OCI-LY7 (cell line): ENCODE measurements at regions not wholly inside any gene's neighbourhood (a gene's known extent, or its start where the extent isn't known, plus 50 kb on each side); places are given as distances from the start of the nearest gene placed in this dataset.

Experiments
- BruUV-seq: library from RNA; stranded (reverse); fragments of 400-500 nt; replicated peaks from 2 replicates; lab custom pipeline; 2021; lab: Mats Ljungman, UMichigan
- CTCF ChIA-PET: fragments of 300-600 bp; sonication (Branson Sonifier 250); formaldehyde crosslinking; loops from one replicate; lab custom pipeline; 2022; ENCODE audit warnings: antibody characterized with exemption; ENCODE audit not compliant: unreplicated experiment; lab: Charles Lee
- POLR2A ChIA-PET: fragments of 300-600 bp; sonication (Branson Sonifier 250); formaldehyde crosslinking; loops from one replicate; lab custom pipeline; 2022; ENCODE audit warnings: antibody characterized with exemption; lab: Charles Lee
- DNase-seq: peaks from one replicate; pipeline ENCODE4 v3.0.0-alpha.2; 2015; ENCODE audit warnings: low spot score
- H2AFZ ChIP-seq: fragments of 200-600 bp; sonication (generic), shearing (Covaris generic); 2 replicates; pipeline ENCODE4 v1.6.1; 2014; ENCODE audit warnings: mild to moderate bottlenecking, antibody characterized with exemption, low read length, moderate library complexity
- H3K27ac ChIP-seq: fragments of 200-600 bp; sonication (generic); 2 replicates; pipeline ENCODE4 v1.5.1; 2014; ENCODE audit warnings: mixed run types, low read depth, mild to moderate bottlenecking, moderate library complexity, low read length, inconsistent platforms; ENCODE audit not compliant: poor library complexity, severe bottlenecking
- H3K36me3 ChIP-seq: fragments of 200-600 bp; sonication (generic); 2 replicates; pipeline ENCODE4 v1.6.1; 2014; ENCODE audit warnings: mild to moderate bottlenecking, antibody characterized with exemption, low read length, moderate library complexity, mixed read lengths; ENCODE audit not compliant: insufficient read depth
- H3K4me1 ChIP-seq: fragments of 200-600 bp; sonication (generic); 2 replicates; pipeline ENCODE4 v1.5.1; 2014; ENCODE audit warnings: mild to moderate bottlenecking, low read length; ENCODE audit not compliant: insufficient read depth, poor library complexity, severe bottlenecking
- H3K4me2 ChIP-seq: fragments of 200-600 bp; sonication (generic); 2 replicates; pipeline ENCODE4 v1.6.1; 2014; ENCODE audit warnings: mild to moderate bottlenecking, low read length
- H3K4me3 ChIP-seq: fragments of 200-600 bp; sonication (generic); 2 replicates; pipeline ENCODE4 v1.5.1; 2014; ENCODE audit warnings: mild to moderate bottlenecking, low read depth, low read length; ENCODE audit not compliant: poor library complexity, severe bottlenecking
- H3K79me2 ChIP-seq: fragments of 200-600 bp; sonication (generic); 2 replicates; pipeline ENCODE4 v1.6.1; 2016; ENCODE audit warnings: low read depth, mild to moderate bottlenecking, low read length, moderate library complexity, mixed read lengths; ENCODE audit not compliant: insufficient read depth
- H3K9me2 ChIP-seq: fragments of 200-600 bp; sonication (generic); 2 replicates; pipeline ENCODE4 v1.6.1; 2016; ENCODE audit warnings: mild to moderate bottlenecking, low read length, mixed read lengths; ENCODE audit not compliant: insufficient read depth
- H3K9me3 ChIP-seq: fragments of 200-600 bp; sonication (generic); 2 replicates; pipeline ENCODE4 v1.6.1; 2014; ENCODE audit warnings: mild to moderate bottlenecking, mixed run types, low read length, mixed read lengths
- H4K20me1 ChIP-seq: fragments of 200-600 bp; sonication (generic); 2 replicates; pipeline ENCODE4 v1.6.1; 2014; ENCODE audit warnings: mild to moderate bottlenecking, antibody characterized with exemption, low read length, moderate library complexity, mixed read lengths; ENCODE audit not compliant: insufficient read depth
- EZH2phosphoT487 ChIP-seq: fragments of 200-600 bp; sonication (generic); IDR thresholded peaks from 2 replicates; pipeline ENCODE4 v1.6.1; 2018; ENCODE audit warnings: low read depth, borderline replicate concordance, mild to moderate bottlenecking, mixed run types, antibody characterized with exemption, low read length, moderate library complexity, mixed read lengths
- intact Hi-C: fragments of 100-400 bp; cut with micrococcal nuclease; formaldehyde crosslinking; loops from one replicate; pipeline ENCODE4 v1.10.0; 2022; ENCODE audit not compliant: unreplicated experiment
- TF ChIP-seq, protein P1 (sequence below): fragments of 200-600 bp; sonication (generic); conservative IDR thresholded peaks from 2 replicates; pipeline ENCODE4 v1.5.1; 2014; ENCODE audit warnings: mild to moderate bottlenecking, antibody characterized with exemption, low read length, moderate library complexity, mixed read lengths

GRCh38 chr6:135657207-135657606, 159.7 kb upstream of the AHI1 start:
- no peaks in the 10 kb centered on the region for H3K36me3 ChIP-seq
- no peak overlapping the region for H3K27ac ChIP-seq
- no TSS peak for BruUV-seq
- TF ChIP-seq EZH2phosphoT487, result no peak
- TF ChIP-seq, protein P1, sequence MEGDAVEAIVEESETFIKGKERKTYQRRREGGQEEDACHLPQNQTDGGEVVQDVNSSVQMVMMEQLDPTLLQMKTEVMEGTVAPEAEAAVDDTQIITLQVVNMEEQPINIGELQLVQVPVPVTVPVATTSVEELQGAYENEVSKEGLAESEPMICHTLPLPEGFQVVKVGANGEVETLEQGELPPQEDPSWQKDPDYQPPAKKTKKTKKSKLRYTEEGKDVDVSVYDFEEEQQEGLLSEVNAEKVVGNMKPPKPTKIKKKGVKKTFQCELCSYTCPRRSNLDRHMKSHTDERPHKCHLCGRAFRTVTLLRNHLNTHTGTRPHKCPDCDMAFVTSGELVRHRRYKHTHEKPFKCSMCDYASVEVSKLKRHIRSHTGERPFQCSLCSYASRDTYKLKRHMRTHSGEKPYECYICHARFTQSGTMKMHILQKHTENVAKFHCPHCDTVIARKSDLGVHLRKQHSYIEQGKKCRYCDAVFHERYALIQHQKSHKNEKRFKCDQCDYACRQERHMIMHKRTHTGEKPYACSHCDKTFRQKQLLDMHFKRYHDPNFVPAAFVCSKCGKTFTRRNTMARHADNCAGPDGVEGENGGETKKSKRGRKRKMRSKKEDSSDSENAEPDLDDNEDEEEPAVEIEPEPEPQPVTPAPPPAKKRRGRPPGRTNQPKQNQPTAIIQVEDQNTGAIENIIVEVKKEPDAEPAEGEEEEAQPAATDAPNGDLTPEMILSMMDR, result no peak
- H3K4me2 ChIP-seq, result no peak overlapping the region
- ChIA-PET POLR2A (interaction anchor here (0.6 kb wide), 2 partner anchors 202 to 699 kb away, joined by 3 read pairs; no protein-coding TSS in a partner anchor), CTCF (no interaction called here)
- no peaks in the 10 kb centered on the region for H3K79me2 ChIP-seq
- no peaks in the 10 kb centered on the region for H3K9me3 ChIP-seq
- H4K20me1 ChIP-seq, result no peaks in the 10 kb centered on the region
- no peak for DNase-seq
- H3K4me3 ChIP-seq, result no peak overlapping the region
- no peaks in the 10 kb centered on the region for H3K4me1 ChIP-seq
- intact Hi-C loops, result no loop called here
- H3K9me2 ChIP-seq, result no peaks in the 10 kb centered on the region
- H2AFZ ChIP-seq, result no peak overlapping the region

GRCh38 chr6:135658481-135658880, 160.9 kb upstream of the AHI1 start:
- Histone ChIP-seq H4K20me1 (no peaks in the 10 kb centered on the region), H3K4me1 (no peaks in the 10 kb centered on the region), H3K4me2 (no peak overlapping the region), H3K4me3 (no peak overlapping the region), H3K36me3 (no peaks in the 10 kb centered on the region), H3K9me3 (no peaks in the 10 kb centered on the region), H3K9me2 (no peaks in the 10 kb centered on the region), H3K27ac (no peak overlapping the region), H2AFZ (no peak overlapping the region), H3K79me2 (no peaks in the 10 kb centered on the region)
- POLR2A ChIA-PET, result interaction anchor here (0.5 kb wide), 1 partner anchor 12 kb away, joined by 3 read pairs; no protein-coding TSS in a partner anchor
- DNase-seq, result no peak
- CTCF ChIA-PET, result no interaction called here
- no TSS peak for BruUV-seq
- TF ChIP-seq, protein P1, result no peak
- intact Hi-C loops, result no loop called here

- H3K9me2 ChIP-seq, result no peaks in the 10 kb centered on the region
- intact Hi-C loops, result no loop called here
- POLR2A ChIA-PET, result interaction anchor here (0.5 kb wide), 1 partner anchor 12 kb away, joined by 3 read pairs; no protein-coding TSS in a partner anchor
- H3K27ac ChIP-seq, result no peak overlapping the region
- CTCF ChIA-PET, result no interaction called here
- no peak for DNase-seq
- H3K36me3 ChIP-seq, result no peaks in the 10 kb centered on the region
- H3K4me1 ChIP-seq, result no peaks in the 10 kb centered on the region
- no peaks in the 10 kb centered on the region for H3K9me3 ChIP-seq
- no peak overlapping the region for H3K4me2 ChIP-seq
- BruUV-seq, result no TSS peak
- H3K79me2 ChIP-seq, result no peaks in the 10 kb centered on the region
- H2AFZ ChIP-seq, result no peak overlapping the region
- H3K4me3 ChIP-seq, result no peak overlapping the region
- H4K20me1 ChIP-seq, result no peaks in the 10 kb centered on the region
- no peak for TF ChIP-seq EZH2phosphoT487
- TF ChIP-seq, protein P1, result no peak
Observed at GRCh38 chr6:135658916-135659315, 161.4 kb upstream of the AHI1 start.
